Caco-2 (cell line): ENCODE measurements at regions not wholly inside any gene's neighbourhood (a gene's known extent, or its start where the extent isn't known, plus 50 kb on each side); places are given as distances from the start of the nearest gene placed in this dataset.

Experiments
- BruUV-seq: library from RNA; stranded (reverse); fragments of 400-500 nt; replicated peaks from 2 replicates; lab custom pipeline; 2021; lab: Mats Ljungman, UMichigan
- CTCF ChIA-PET: fragments of 300-600 bp; sonication (Branson Sonifier 250); formaldehyde crosslinking; loops from one replicate; lab custom pipeline; 2022; ENCODE audit warnings: antibody characterized with exemption; lab: Charles Lee
- POLR2A ChIA-PET: fragments of 300-600 bp; sonication (Branson Sonifier 250); formaldehyde crosslinking; loops from one replicate; lab custom pipeline; 2022; ENCODE audit warnings: antibody characterized with exemption; lab: Charles Lee
- DNase-seq, 2 experiments: peaks; one replicate each; pipeline versions ENCODE4 v3.0.0 to v3.0.0-alpha.2; 2020 to 2022
- H3K27me3 ChIP-seq: replicated peaks from 2 replicates; pipeline ENCODE4 v1.6.0; 2011; ENCODE audit warnings: low read length; ENCODE audit not compliant: control insufficient read depth, insufficient read depth
- H3K36me3 ChIP-seq: 2 replicates; pipeline ENCODE4 v1.5.1; 2011; ENCODE audit warnings: low read length; ENCODE audit not compliant: control insufficient read depth, insufficient read depth
- H3K4me1 ChIP-seq: fragments of 250-450 bp; sonication (Bioruptor Pico); 2 replicates; pipeline ENCODE4 v1.5.1; 2020; ENCODE audit warnings: mild to moderate bottlenecking
- H3K4me3 ChIP-seq: 2 replicates; pipeline ENCODE4 v1.5.1; 2011; ENCODE audit warnings: low read depth, mild to moderate bottlenecking, control low read depth, low read length
- H3K9me3 ChIP-seq: fragments of 250-450 bp; sonication (Bioruptor Pico); 2 replicates; pipeline ENCODE4 v1.5.1; 2020; ENCODE audit warnings: mild to moderate bottlenecking, moderate library complexity
- H3K27ac Mint-ChIP-seq: one replicate; pipeline ENCODE4 v1.8.0; 2022; ENCODE audit warnings: mixed read lengths; ENCODE audit not compliant: unreplicated experiment
- H3K27me3 Mint-ChIP-seq: one replicate; pipeline ENCODE4 v1.8.0; 2022; ENCODE audit warnings: mixed read lengths; ENCODE audit not compliant: insufficient read depth, unreplicated experiment
- H3K36me3 Mint-ChIP-seq: one replicate; pipeline ENCODE4 v1.8.0; 2022; ENCODE audit warnings: mild to moderate bottlenecking, mixed read lengths; ENCODE audit not compliant: insufficient read depth, unreplicated experiment
- H3K4me1 Mint-ChIP-seq: one replicate; pipeline ENCODE4 v1.8.0; 2022; ENCODE audit warnings: low read depth, mixed read lengths; ENCODE audit not compliant: unreplicated experiment
- H3K4me3 Mint-ChIP-seq: one replicate; pipeline ENCODE4 v1.8.0; 2022; ENCODE audit warnings: mild to moderate bottlenecking, moderate library complexity, mixed read lengths; ENCODE audit not compliant: unreplicated experiment
- H3K9me3 Mint-ChIP-seq: one replicate; pipeline ENCODE4 v1.8.0; 2022; ENCODE audit warnings: mixed read lengths; ENCODE audit not compliant: unreplicated experiment
- CTCF ChIP-seq, 2 experiments: fragments of 200-600 bp in 1 of 2; IDR thresholded peaks; 1 replicate in 1 of 2; 2 replicates in 1 of 2; pipeline versions ENCODE4 v1.5.1 to v1.8.0; 2011 to 2022; ENCODE audit warnings: antibody characterized with exemption in 1 of 2, control low read depth in 1 of 2, inconsistent platforms in 1 of 2, low read depth in 1 of 2, low read length in 1 of 2, mild to moderate bottlenecking in 1 of 2, moderate library complexity in 1 of 2; ENCODE audit not compliant: insufficient read depth in 1 of 2, severe bottlenecking in 1 of 2, unreplicated experiment in 1 of 2
- intact Hi-C: fragments of 100-400 bp; cut with micrococcal nuclease; formaldehyde crosslinking; loops from one replicate; pipeline ENCODE4 v1.10.0; 2022; ENCODE audit not compliant: unreplicated experiment

DNA sequence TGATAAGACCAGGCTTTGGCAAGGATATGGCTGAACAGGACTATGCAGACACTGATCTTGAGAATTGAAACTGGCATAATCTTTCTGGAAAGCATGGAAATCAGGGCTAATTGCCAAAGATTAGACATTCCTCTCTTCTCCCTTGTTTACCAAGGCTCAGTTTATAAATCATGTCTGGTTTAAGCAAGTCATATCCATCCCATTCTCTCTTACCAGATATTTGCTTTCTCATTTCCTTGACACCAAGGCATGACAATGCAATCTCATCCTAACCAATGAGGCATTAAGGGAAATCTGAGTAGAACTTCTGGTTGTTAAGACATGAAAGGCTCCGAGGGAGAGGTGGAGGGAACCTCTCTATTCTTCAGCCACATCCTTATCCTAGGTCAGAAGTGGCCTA lies 110.3 kb upstream of the CEP85L start:
- ChIA-PET CTCF (no interaction called here), POLR2A (no interaction called here)

DNA sequence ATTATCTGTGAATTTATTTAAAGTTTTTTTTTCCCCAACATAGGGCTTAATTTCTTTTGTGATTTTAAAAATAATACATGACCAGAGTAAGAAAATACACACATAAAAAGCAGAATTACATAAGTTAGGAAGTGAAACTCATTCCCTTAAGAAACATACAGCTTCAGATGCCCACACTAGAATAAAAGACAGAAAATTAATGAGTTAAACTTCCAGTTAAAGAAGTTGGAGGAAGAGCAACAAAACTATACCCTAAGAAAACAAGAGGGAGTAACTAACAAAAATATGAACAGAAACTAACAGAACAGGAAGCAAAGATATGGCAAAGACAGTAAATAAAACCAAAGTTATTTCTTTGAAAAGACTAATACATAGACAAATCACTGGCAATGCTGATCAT lies 107.6 kb upstream of the CEP85L start:
- Mint-ChIP-seq H3K36me3 (no peaks in the 10 kb centered on the region), H3K4me1 (no peaks in the 10 kb centered on the region), H3K9me3 (no peaks in the 10 kb centered on the region), H3K27me3 (peaks cover 15% of the 10 kb centered on the region), H3K27ac (no peak overlapping the region), H3K4me3 (no peak overlapping the region)
- H3K4me3 ChIP-seq = no peak overlapping the region
- intact Hi-C loops = no loop called here
- H3K36me3 ChIP-seq = no peaks in the 10 kb centered on the region
- POLR2A ChIA-PET = no interaction called here
- no peak for DNase-seq
- H3K27me3 ChIP-seq = no peaks in the 10 kb centered on the region
- TF ChIP-seq CTCF (IDR thresholded peaks at IDR 0.05; ENCODE audit: insufficient read depth in 1 of 2, low read depth in 1 of 2, low read length in 1 of 2, severe bottlenecking in 1 of 2, unreplicated experiment in 1 of 2) = no peak
- no TSS peak for BruUV-seq
- no peaks in the 10 kb centered on the region for H3K4me1 ChIP-seq
- CTCF ChIA-PET = no interaction called here
- H3K9me3 ChIP-seq = no peaks in the 10 kb centered on the region

More for the DNA sequence above, 110.3 kb upstream of the CEP85L start:
- no peak overlapping the region for H3K4me3 Mint-ChIP-seq
- no peaks in the 10 kb centered on the region for H3K36me3 Mint-ChIP-seq
- DNase-seq = no peak
- no TSS peak for BruUV-seq
- no peaks in the 10 kb centered on the region for H3K9me3 Mint-ChIP-seq
- Histone ChIP-seq H3K4me1 (no peaks in the 10 kb centered on the region), H3K9me3 (no peaks in the 10 kb centered on the region), H3K36me3 (no peaks in the 10 kb centered on the region), H3K27me3 (no peaks in the 10 kb centered on the region), H3K4me3 (no peak overlapping the region)
- peaks cover 13% of the 10 kb centered on the region for H3K27me3 Mint-ChIP-seq
- intact Hi-C loops = no loop called here
- no peak overlapping the region for H3K27ac Mint-ChIP-seq
- TF ChIP-seq CTCF (IDR thresholded peaks at IDR 0.05; ENCODE audit: insufficient read depth in 1 of 2, low read depth in 1 of 2, low read length in 1 of 2, severe bottlenecking in 1 of 2, unreplicated experiment in 1 of 2) = no peak
- no peaks in the 10 kb centered on the region for H3K4me1 Mint-ChIP-seq

DNA sequence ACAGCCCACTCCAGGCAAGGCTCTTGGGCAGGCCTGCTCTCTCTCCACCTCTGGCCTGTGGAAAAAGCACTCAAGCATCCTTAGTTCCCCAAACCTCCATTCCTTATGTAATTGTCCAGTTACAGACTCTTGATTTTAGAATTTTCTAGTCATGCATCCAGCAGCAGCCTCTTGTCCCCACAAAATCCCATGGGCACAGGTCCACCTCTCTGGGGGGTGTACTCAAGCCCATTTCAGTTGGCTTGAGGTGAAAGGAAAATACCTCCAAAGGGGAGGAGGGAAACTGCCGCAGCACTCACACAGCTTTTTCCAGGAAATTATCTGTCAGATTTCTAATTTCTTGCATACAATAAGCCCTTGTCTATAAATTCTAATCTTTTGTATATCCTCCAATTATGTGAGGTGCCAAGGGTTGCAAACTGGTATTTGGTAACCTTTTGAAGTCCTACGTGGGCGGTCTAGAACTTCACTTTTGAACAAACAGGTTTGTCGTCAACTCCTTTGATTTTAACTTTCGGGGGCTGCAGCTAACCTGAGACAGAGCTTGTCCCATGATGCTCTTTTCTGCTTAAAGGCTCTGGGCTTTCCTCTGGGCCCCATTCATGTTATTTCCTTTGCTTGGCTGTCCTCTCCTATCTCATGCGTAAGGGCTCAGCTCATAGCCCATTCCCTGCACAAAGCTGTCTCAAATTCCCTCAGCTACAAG lies 104.7 kb upstream of the CEP85L start:
- H3K4me1 ChIP-seq = no peaks in the 10 kb centered on the region
- intact Hi-C loops = no loop called here
- POLR2A ChIA-PET = no interaction called here
- no peaks in the 10 kb centered on the region for H3K27me3 ChIP-seq
- BruUV-seq = no TSS peak
- no peak for TF ChIP-seq CTCF (IDR thresholded peaks at IDR 0.05; ENCODE audit: insufficient read depth in 1 of 2, low read depth in 1 of 2, low read length in 1 of 2, severe bottlenecking in 1 of 2, unreplicated experiment in 1 of 2)
- no peak for DNase-seq
- no peaks in the 10 kb centered on the region for H3K36me3 Mint-ChIP-seq
- no peak overlapping the region for H3K4me3 ChIP-seq
- no peaks in the 10 kb centered on the region for H3K9me3 Mint-ChIP-seq
- H3K36me3 ChIP-seq = no peaks in the 10 kb centered on the region
- CTCF ChIA-PET = no interaction called here
- H3K9me3 ChIP-seq = no peaks in the 10 kb centered on the region
- no peak overlapping the region for H3K4me3 Mint-ChIP-seq
- H3K27me3 Mint-ChIP-seq = peaks cover 16% of the 10 kb centered on the region
- H3K4me1 Mint-ChIP-seq = peaks cover 4% of the 10 kb centered on the region
- no peak overlapping the region for H3K27ac Mint-ChIP-seq
